Astrocyte (in vitro differentiated cells and primary cell): ENCODE measurements at regions not wholly inside any gene's neighbourhood (a gene's known extent, or its start where the extent isn't known, plus 50 kb on each side); places are given as distances from the start of the nearest gene placed in this dataset.

Experiments
- DNase-seq: peaks from one replicate; pipeline ENCODE4 v3.0.0-alpha.2; 2010; ENCODE audit warnings: low read depth
- FAIRE-seq: peaks from 2 replicates; lab custom pipeline; 2011; peaks lifted over from hg19 to GRCh38; lab: Jason Lieb, UNC
- H2AFZ ChIP-seq: 2 replicates; pipeline ENCODE4 v1.6.0; 2012; ENCODE audit warnings: low read depth, low read length, inconsistent platforms
- H3K27ac ChIP-seq: 2 replicates; pipeline ENCODE4 v1.5.1; 2011; ENCODE audit warnings: low read depth, low read length, inconsistent platforms
- H3K27me3 ChIP-seq: 2 replicates; pipeline ENCODE4 v1.6.0; 2011; ENCODE audit warnings: low read length, inconsistent platforms; ENCODE audit not compliant: insufficient read depth
- H3K36me3 ChIP-seq: 2 replicates; pipeline ENCODE4 v1.5.1; 2011; ENCODE audit warnings: low read length, inconsistent platforms; ENCODE audit not compliant: insufficient read depth
- H3K4me1 ChIP-seq: 2 replicates; pipeline ENCODE4 v1.5.1; 2011; ENCODE audit warnings: low read length, inconsistent platforms; ENCODE audit not compliant: insufficient read depth
- H3K4me2 ChIP-seq: 2 replicates; pipeline ENCODE4 v1.6.0; 2012; ENCODE audit warnings: low read length, inconsistent platforms
- H3K4me3 ChIP-seq: 2 replicates; pipeline ENCODE4 v1.5.1; 2011; ENCODE audit warnings: low read depth, mild to moderate bottlenecking, low read length, inconsistent platforms; ENCODE audit not compliant: insufficient read depth
- H3K79me2 ChIP-seq: 2 replicates; pipeline ENCODE4 v1.6.0; 2012; ENCODE audit warnings: mild to moderate bottlenecking, low read length, inconsistent platforms; ENCODE audit not compliant: insufficient read depth
- H3K9ac ChIP-seq: 2 replicates; pipeline ENCODE4 v1.6.0; 2012; ENCODE audit warnings: mild to moderate bottlenecking, low read length, inconsistent platforms
- H3K9me3 ChIP-seq: 2 replicates; pipeline ENCODE4 v1.5.1; 2012; ENCODE audit warnings: low read depth, mild to moderate bottlenecking, low read length, inconsistent platforms; ENCODE audit not compliant: insufficient read depth
- H4K20me1 ChIP-seq: 2 replicates; pipeline ENCODE4 v1.6.0; 2012; ENCODE audit warnings: low read length, inconsistent platforms; ENCODE audit not compliant: insufficient read depth
- H3K27ac Mint-ChIP-seq: one replicate; pipeline ENCODE4 v1.8.0; 2021; ENCODE audit warnings: mild to moderate bottlenecking, mixed read lengths; ENCODE audit not compliant: unreplicated experiment
- H3K27me3 Mint-ChIP-seq: one replicate; pipeline ENCODE4 v1.8.0; 2021; ENCODE audit warnings: low read depth, mixed read lengths; ENCODE audit not compliant: unreplicated experiment
- H3K36me3 Mint-ChIP-seq: one replicate; pipeline ENCODE4 v1.8.0; 2021; ENCODE audit warnings: low read depth, mixed read lengths; ENCODE audit not compliant: unreplicated experiment
- H3K4me1 Mint-ChIP-seq: one replicate; pipeline ENCODE4 v1.8.0; 2021; ENCODE audit warnings: low read depth, mixed read lengths; ENCODE audit not compliant: unreplicated experiment
- H3K4me3 Mint-ChIP-seq: one replicate; pipeline ENCODE4 v1.8.0; 2021; ENCODE audit warnings: mild to moderate bottlenecking, moderate library complexity, mixed read lengths; ENCODE audit not compliant: unreplicated experiment
- H3K9me3 Mint-ChIP-seq: one replicate; pipeline ENCODE4 v1.8.0; 2021; ENCODE audit warnings: mild to moderate bottlenecking, mixed read lengths; ENCODE audit not compliant: unreplicated experiment
- CTCF ChIP-seq: IDR thresholded peaks from 2 replicates; pipeline ENCODE4 v1.5.1; 2011; ENCODE audit warnings: low read depth, mild to moderate bottlenecking, inconsistent platforms, low read length, moderate library complexity; ENCODE audit not compliant: insufficient read depth
- EZH2 ChIP-seq: IDR thresholded peaks from 2 replicates; pipeline ENCODE4 v1.6.1; 2012; ENCODE audit warnings: mild to moderate bottlenecking, low read length, inconsistent platforms; ENCODE audit not compliant: insufficient read depth

DNA sequence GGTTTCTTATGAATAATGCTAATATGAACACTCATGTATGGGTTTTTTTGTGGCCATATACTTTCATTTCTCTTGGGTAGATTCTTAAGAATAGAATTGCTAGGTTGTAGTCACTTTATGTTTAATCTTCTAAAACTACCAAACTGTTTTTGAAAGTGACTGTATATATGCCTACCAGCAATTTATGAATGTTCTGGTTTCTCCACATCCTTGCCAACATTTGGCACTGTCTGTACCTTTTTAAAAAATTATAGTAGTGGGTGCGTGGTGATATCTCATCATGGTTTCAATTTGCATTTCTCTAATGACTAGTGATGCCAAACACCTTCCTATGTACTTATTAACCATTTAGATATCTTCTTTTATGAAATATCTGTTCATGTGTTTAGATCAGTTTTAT is 110.6 kb upstream of the RIOK3 start:
- no peaks in the 10 kb centered on the region for H3K27me3 ChIP-seq
- TF ChIP-seq CTCF (no peak), EZH2 (no peak)
- H3K36me3 Mint-ChIP-seq: no peaks in the 10 kb centered on the region
- H3K79me2 ChIP-seq: no peaks in the 10 kb centered on the region
- H3K27ac ChIP-seq: no peak overlapping the region
- H3K36me3 ChIP-seq: no peaks in the 10 kb centered on the region
- no peak overlapping the region for H3K27ac Mint-ChIP-seq
- no peak overlapping the region for H3K4me3 Mint-ChIP-seq
- no peaks in the 10 kb centered on the region for H4K20me1 ChIP-seq
- peaks cover 3% of the 10 kb centered on the region for H3K4me1 Mint-ChIP-seq
- no peak overlapping the region for H3K9ac ChIP-seq
- H2AFZ ChIP-seq: no peak overlapping the region
- no peak for FAIRE-seq
- no peaks in the 10 kb centered on the region for H3K9me3 ChIP-seq
- H3K4me2 ChIP-seq: no peak overlapping the region
- no peaks in the 10 kb centered on the region for H3K27me3 Mint-ChIP-seq
- no peaks in the 10 kb centered on the region for H3K9me3 Mint-ChIP-seq
- no peaks in the 10 kb centered on the region for H3K4me1 ChIP-seq
- DNase-seq: no peak
- no peak overlapping the region for H3K4me3 ChIP-seq

DNA sequence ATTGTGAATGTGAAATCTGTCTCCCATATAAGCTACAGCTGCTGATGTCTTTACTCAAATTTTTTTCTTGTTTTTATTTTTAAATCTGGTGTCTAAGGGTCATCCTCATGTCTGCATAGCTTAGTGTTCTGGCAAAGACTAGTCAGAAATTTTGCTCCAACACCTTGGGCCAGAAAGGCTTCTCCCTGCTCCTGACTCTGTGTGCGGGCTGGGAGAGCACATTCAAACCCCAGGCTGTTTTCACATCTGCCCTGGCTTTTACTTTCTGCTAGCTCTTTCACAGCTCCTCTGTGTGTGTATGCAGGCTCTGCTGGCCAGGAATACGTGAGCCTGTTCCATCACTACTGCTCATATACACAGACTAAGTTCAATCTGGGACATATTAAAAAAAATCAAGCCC is 102.9 kb upstream of the RIOK3 start:
- peaks cover 14% of the 10 kb centered on the region for H3K4me1 Mint-ChIP-seq
- no peak for TF ChIP-seq CTCF
- no peak for TF ChIP-seq EZH2
- no peak overlapping the region for H3K4me3 Mint-ChIP-seq
- no peaks in the 10 kb centered on the region for H3K27me3 Mint-ChIP-seq
- Histone ChIP-seq H3K79me2 (no peaks in the 10 kb centered on the region), H2AFZ (no peak overlapping the region), H3K27ac (no peak overlapping the region), H3K36me3 (no peaks in the 10 kb centered on the region), H3K27me3 (no peaks in the 10 kb centered on the region), H3K4me3 (no peak overlapping the region), H3K9ac (no peak overlapping the region), H3K4me2 (no peak overlapping the region), H3K4me1 (peaks cover 9% of the 10 kb centered on the region), H4K20me1 (no peaks in the 10 kb centered on the region), H3K9me3 (no peaks in the 10 kb centered on the region)
- H3K36me3 Mint-ChIP-seq: peaks cover 14% of the 10 kb centered on the region
- FAIRE-seq (no peak), DNase-seq (no peak)
- H3K27ac Mint-ChIP-seq: no peak overlapping the region
- H3K9me3 Mint-ChIP-seq: peaks cover 2% of the 10 kb centered on the region

DNA sequence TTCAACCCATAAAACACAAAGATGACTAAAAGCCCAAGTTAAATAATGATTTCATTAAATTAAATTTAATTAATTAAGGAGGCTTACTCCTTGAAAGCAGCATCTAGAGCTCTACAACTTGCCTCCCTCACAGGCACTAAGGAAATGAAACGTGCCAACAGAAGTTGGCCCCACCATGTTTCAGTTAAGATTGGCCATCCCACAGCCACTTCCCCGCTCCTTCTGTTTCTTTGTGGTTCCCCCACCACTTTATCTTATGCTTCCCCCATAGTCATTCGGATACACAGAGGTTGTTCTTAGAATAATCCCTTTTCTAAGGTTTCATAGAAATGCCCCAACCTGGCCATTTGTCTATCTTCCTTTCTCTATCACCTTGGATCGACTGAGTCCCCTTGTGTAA is 101.6 kb upstream of the RIOK3 start:
- H2AFZ ChIP-seq: no peak overlapping the region
- Mint-ChIP-seq H3K27ac (no peak overlapping the region), H3K9me3 (peaks cover 2% of the 10 kb centered on the region), H3K36me3 (peaks cover 17% of the 10 kb centered on the region), H3K27me3 (no peaks in the 10 kb centered on the region), H3K4me3 (no peak overlapping the region), H3K4me1 (peaks cover 23% of the 10 kb centered on the region)
- H3K27ac ChIP-seq: no peak overlapping the region
- no peaks in the 10 kb centered on the region for H3K79me2 ChIP-seq
- TF ChIP-seq CTCF: no peak
- no peak for TF ChIP-seq EZH2
- no peaks in the 10 kb centered on the region for H3K36me3 ChIP-seq
- no peak overlapping the region for H3K4me3 ChIP-seq
- no peaks in the 10 kb centered on the region for H4K20me1 ChIP-seq
- no peaks in the 10 kb centered on the region for H3K27me3 ChIP-seq
- no peak for DNase-seq
- H3K9ac ChIP-seq: no peak overlapping the region
- H3K4me1 ChIP-seq: peaks cover 13% of the 10 kb centered on the region
- FAIRE-seq: no peak
- no peak overlapping the region for H3K4me2 ChIP-seq
- H3K9me3 ChIP-seq: no peaks in the 10 kb centered on the region
